ENCODE measurements at regions not wholly inside any gene's neighbourhood (a gene's known extent, or its start where the extent isn't known, plus 50 kb on each side); places are given as distances from the start of the nearest gene placed in this dataset.

- TF ChIP-seq ZNF462 (CRISPR knock-in tag; IDR thresholded peaks at IDR 0.05) (no peak), NANOG (IDR thresholded peaks at IDR 0.05; ENCODE audit: borderline replicate concordance) (no peak), STAT1 (IDR thresholded peaks at IDR 0.05; ENCODE audit: unreplicated experiment) (no peak)
Observed at GRCh38 chr13:104114101-104114500, 1047.9 kb upstream of the SLC10A2 start (continued).

DNA sequence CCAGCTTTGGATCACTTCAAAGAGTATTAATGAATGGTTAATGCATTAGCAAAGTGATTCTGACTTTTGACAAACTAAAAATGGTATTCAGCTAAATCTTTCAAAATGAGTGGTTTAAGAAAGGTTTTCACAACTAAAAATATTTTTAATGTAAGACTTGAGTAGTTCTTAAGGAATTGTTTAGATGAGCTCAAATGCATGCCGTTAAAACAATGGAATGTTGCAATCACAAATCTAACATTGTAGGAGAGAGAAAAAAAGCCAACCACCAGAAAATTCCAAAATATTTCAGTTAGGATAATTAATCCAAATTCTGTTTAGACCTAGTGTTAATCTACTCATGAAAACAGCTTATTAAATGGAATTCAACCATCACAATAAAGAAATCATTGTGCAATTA is 1044.8 kb upstream of the SLC10A2 start:
- Histone ChIP-seq H3K4me3 (no peak overlapping the region), H3K4me1 (ENCODE audit: insufficient read depth) (no peaks in the 10 kb centered on the region), H3K27me3 (ENCODE audit: insufficient read depth) (no peaks in the 10 kb centered on the region), H3K9me2 (ENCODE audit: insufficient read depth) (0 out of 2 replicates have a peak, but pooled peaks cover 7% of the 10 kb centered on the region), H3K27ac (ENCODE audit: low read depth) (no peak overlapping the region), H3K79me2 (replicated peaks; ENCODE audit: insufficient read depth) (no peaks in the 10 kb centered on the region), H4K20me1 (replicated peaks; ENCODE audit: insufficient read depth) (no peaks in the 10 kb centered on the region), H3K4me2 (no peak overlapping the region), H3F3A (replicated peaks; ENCODE audit: low read depth) (no peaks in the 10 kb centered on the region), H2AFZ (no peak overlapping the region), H3K36me3 (ENCODE audit: insufficient read depth) (no peaks in the 10 kb centered on the region)
- H3K4me3 Mint-ChIP-seq = no peak overlapping the region
- peaks cover 26% of the 10 kb centered on the region for H3K9me3 Mint-ChIP-seq
- peaks cover 22% of the 10 kb centered on the region for H3K36me3 Mint-ChIP-seq (ENCODE audit: low read depth)
- no peak overlapping the region for H3K27ac Mint-ChIP-seq
- no peaks in the 10 kb centered on the region for H3K27me3 Mint-ChIP-seq (ENCODE audit: insufficient read depth, low read depth, poor library complexity)
- no peaks in the 10 kb centered on the region for H3K4me1 Mint-ChIP-seq
- ATAC-seq (no peak), DNase-seq (ENCODE audit: low spot score) (no peak)
- no peak for TF ChIP-seq ZNF114 (CRISPR knock-in tag; IDR thresholded peaks at IDR 0.05)
- TF ChIP-seq, protein P1, sequence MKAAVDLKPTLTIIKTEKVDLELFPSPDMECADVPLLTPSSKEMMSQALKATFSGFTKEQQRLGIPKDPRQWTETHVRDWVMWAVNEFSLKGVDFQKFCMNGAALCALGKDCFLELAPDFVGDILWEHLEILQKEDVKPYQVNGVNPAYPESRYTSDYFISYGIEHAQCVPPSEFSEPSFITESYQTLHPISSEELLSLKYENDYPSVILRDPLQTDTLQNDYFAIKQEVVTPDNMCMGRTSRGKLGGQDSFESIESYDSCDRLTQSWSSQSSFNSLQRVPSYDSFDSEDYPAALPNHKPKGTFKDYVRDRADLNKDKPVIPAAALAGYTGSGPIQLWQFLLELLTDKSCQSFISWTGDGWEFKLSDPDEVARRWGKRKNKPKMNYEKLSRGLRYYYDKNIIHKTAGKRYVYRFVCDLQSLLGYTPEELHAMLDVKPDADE (IDR thresholded peaks at IDR 0.05) = no peak
- no peak for TF ChIP-seq EZH2phosphoT487 (IDR thresholded peaks at IDR 0.05; ENCODE audit: unreplicated experiment)
- TF ChIP-seq, protein P2, sequence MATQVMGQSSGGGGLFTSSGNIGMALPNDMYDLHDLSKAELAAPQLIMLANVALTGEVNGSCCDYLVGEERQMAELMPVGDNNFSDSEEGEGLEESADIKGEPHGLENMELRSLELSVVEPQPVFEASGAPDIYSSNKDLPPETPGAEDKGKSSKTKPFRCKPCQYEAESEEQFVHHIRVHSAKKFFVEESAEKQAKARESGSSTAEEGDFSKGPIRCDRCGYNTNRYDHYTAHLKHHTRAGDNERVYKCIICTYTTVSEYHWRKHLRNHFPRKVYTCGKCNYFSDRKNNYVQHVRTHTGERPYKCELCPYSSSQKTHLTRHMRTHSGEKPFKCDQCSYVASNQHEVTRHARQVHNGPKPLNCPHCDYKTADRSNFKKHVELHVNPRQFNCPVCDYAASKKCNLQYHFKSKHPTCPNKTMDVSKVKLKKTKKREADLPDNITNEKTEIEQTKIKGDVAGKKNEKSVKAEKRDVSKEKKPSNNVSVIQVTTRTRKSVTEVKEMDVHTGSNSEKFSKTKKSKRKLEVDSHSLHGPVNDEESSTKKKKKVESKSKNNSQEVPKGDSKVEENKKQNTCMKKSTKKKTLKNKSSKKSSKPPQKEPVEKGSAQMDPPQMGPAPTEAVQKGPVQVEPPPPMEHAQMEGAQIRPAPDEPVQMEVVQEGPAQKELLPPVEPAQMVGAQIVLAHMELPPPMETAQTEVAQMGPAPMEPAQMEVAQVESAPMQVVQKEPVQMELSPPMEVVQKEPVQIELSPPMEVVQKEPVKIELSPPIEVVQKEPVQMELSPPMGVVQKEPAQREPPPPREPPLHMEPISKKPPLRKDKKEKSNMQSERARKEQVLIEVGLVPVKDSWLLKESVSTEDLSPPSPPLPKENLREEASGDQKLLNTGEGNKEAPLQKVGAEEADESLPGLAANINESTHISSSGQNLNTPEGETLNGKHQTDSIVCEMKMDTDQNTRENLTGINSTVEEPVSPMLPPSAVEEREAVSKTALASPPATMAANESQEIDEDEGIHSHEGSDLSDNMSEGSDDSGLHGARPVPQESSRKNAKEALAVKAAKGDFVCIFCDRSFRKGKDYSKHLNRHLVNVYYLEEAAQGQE (IDR thresholded peaks at IDR 0.05; ENCODE audit: unreplicated experiment) = no peak
- TF ChIP-seq EZH2 (IDR thresholded peaks at IDR 0.05; ENCODE audit: low read depth, unreplicated experiment) = no peak

Measured in GM23338 (cell line).